Activated T-cell treated with anti-CD3 and anti-CD28 coated beads, Interleukin-2, amount 50 U/mL, for 4 hours (primary cell): ENCODE measurements at regions not wholly inside any gene's neighbourhood (a gene's known extent, or its start where the extent isn't known, plus 50 kb on each side); places are given as distances from the start of the nearest gene placed in this dataset.

Experiments used
- ATAC-seq, 2 donors: fragments of 200-7000 bp; cut with Tn5 transposase; one replicate each; pipeline ENCODE4 v1.10.0; 2021
- DNase-seq: peaks from one replicate; pipeline ENCODE4 v3.0.0-alpha.2; 2020
- H3K27me3 Mint-ChIP-seq: one replicate; pipeline ENCODE4 v1.8.0; 2021; ENCODE audit warnings: low read depth, mixed read lengths
- H3K36me3 Mint-ChIP-seq: one replicate; pipeline ENCODE4 v1.8.0; 2022; ENCODE audit warnings: mixed read lengths; ENCODE audit not compliant: insufficient read depth
- H3K4me1 Mint-ChIP-seq: one replicate; pipeline ENCODE4 v1.8.0; 2021; ENCODE audit warnings: low read depth, mixed read lengths
- H3K4me3 Mint-ChIP-seq: one replicate; pipeline ENCODE4 v1.8.0; 2021; ENCODE audit warnings: mild to moderate bottlenecking, moderate library complexity, mixed read lengths
- H3K9me3 Mint-ChIP-seq: one replicate; pipeline ENCODE4 v1.8.0; 2021; ENCODE audit warnings: mixed read lengths

DNA sequence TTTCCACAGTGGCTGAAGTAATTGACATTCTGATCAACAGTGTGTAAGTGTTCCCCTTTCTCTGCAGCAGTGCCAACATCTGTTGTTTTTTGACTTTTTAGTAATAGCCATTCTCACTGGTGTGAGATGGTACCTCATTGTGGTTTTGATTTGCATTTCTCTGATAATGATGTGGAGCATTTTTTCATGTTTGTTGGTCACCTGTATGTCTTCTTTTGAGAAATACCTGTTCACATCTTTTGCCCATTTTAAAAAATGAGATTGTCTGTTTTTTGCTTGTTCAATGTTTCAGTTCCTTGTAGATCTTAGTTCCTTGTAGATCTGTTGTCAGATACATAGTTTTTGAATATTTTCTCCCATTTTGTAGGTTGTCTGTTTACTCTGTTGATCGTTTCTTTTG, 162.5 kb upstream of the PITX1 start:
- no peak for ATAC-seq
- Mint-ChIP-seq H3K27me3 (peaks cover 22% of the 10 kb centered on the region), H3K9me3 (no peaks in the 10 kb centered on the region), H3K4me3 (no peak overlapping the region), H3K4me1 (no peaks in the 10 kb centered on the region), H3K36me3 (no peaks in the 10 kb centered on the region)
- no peak for DNase-seq

DNA sequence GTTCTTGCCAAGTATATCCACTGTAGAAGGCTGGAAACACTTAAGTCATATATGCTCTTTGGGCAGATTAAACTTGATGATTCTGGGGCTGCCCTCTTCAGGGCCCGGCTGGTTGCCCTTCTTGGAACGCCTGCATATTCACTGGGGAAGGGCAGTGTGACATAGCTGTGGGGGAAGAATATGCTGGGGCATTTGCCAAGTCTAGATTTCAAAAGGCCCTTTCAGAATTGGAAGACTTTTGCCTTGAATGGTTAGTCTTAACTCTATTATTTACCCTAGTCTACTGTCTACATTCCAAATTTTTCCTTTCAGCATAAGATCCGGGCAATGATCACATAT, 161.2 kb upstream of the PITX1 start:
- DNase-seq (no peak), ATAC-seq (no peak)
- no peaks in the 10 kb centered on the region for H3K9me3 Mint-ChIP-seq
- H3K36me3 Mint-ChIP-seq = no peaks in the 10 kb centered on the region
- peaks cover 26% of the 10 kb centered on the region for H3K27me3 Mint-ChIP-seq
- H3K4me3 Mint-ChIP-seq = no peak overlapping the region
- peaks cover 2% of the 10 kb centered on the region for H3K4me1 Mint-ChIP-seq

DNA sequence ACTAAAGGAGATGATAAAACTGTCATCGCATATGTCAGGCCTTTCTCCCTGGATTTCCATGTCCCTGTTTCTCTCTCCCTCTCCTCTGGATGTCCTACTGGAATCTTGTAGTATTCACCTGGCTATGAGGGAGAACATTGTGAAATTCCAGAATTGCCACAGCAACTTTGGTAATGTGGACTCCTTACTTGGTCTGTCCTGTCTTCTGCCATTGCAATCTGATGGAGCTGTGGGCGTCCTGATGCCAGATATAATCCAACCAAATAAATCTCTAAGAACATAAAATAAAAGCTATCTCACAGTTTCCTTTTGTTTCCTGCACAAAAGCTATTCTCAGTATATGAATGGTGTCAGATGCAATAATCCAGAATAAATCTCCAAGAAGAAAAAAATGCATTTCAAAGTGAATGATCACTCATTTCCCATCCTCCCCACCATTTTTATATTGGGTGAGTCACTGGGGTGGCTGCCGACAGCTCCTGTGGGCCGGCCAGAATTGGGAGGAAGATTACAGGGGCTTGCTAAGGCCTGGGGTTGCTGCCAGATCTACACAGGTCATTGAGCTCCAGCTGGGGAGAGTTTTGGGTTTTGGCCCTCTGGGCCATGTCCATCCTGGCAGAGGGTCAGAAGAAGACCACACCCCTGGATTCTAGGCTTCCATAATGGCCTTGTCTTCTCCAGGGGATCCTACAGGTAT, 160.7 kb upstream of the PITX1 start:
- DNase-seq (no peak), ATAC-seq (no peak)
- no peaks in the 10 kb centered on the region for H3K9me3 Mint-ChIP-seq
- peaks cover 2% of the 10 kb centered on the region for H3K4me1 Mint-ChIP-seq
- no peak overlapping the region for H3K4me3 Mint-ChIP-seq
- H3K27me3 Mint-ChIP-seq = peaks cover 23% of the 10 kb centered on the region
- H3K36me3 Mint-ChIP-seq = no peaks in the 10 kb centered on the region

DNA sequence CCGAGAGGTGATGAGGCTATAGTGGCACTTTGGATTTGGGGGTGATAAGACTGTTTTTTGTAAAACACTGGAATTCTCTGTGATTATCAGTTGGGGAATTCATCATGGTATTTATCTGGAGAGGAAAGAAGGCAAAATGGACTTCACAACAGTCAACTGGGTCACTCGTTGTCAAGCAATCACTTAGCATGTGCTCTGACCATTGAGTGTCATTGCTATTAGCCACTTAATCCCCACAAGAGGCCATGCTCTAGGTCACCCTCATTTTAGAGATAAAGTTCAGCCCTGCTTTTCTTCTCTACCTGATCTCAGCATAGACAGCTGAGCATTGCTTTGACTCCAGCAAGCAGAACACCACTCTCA, 160.1 kb upstream of the PITX1 start:
- Mint-ChIP-seq H3K36me3 (no peaks in the 10 kb centered on the region), H3K4me3 (no peak overlapping the region), H3K4me1 (peaks cover 2% of the 10 kb centered on the region), H3K9me3 (no peaks in the 10 kb centered on the region), H3K27me3 (peaks cover 26% of the 10 kb centered on the region)
- ATAC-seq = no peak
- DNase-seq = no peak

DNA sequence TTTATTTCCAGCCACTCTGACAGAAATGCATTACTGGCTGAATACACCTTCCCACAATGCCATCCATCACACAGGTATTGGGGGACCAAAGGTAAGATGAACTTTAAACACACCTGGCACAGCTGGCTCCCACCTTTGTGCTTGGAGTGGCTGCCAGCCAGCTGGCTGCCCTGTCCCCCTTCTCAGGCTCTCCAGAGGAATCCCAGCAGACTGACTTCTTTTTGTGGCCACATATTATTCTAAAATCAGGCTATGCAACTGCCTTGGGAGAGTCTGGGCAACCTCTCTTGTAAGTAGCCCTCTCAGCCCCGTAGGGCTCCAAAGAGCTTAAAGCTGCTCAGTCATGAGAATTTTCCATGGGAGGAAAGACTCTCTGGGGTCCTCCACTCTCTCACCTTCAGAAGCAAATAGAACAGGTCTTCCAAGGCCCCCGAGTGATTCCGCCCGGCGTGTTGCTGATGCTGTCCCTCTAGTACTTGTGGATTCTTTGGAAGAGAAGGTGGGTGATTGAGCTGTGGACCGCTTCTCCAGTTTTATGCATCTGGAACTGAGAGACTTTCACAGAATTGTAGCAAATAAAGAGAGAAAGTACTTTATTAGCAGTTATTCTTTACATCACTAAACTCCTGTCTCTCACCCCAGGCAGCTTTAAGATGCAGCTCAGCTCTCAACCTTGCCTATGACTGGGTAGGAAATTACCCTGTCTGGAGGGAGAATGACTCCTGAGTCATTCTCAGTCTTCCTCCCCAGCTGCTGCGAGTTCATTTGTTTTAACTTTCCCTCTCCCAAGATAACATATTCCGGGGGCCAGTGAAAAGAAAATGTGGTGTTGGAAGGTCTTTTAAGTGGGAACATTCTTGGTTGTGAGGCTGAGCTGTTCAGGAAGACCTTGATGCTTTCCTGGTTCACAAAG, 159.4 kb upstream of the PITX1 start:
- H3K36me3 Mint-ChIP-seq = no peaks in the 10 kb centered on the region
- H3K27me3 Mint-ChIP-seq = peaks cover 29% of the 10 kb centered on the region
- H3K4me3 Mint-ChIP-seq = no peak overlapping the region
- no peak for ATAC-seq
- no peak for DNase-seq
- no peaks in the 10 kb centered on the region for H3K9me3 Mint-ChIP-seq
- peaks cover 2% of the 10 kb centered on the region for H3K4me1 Mint-ChIP-seq

DNA sequence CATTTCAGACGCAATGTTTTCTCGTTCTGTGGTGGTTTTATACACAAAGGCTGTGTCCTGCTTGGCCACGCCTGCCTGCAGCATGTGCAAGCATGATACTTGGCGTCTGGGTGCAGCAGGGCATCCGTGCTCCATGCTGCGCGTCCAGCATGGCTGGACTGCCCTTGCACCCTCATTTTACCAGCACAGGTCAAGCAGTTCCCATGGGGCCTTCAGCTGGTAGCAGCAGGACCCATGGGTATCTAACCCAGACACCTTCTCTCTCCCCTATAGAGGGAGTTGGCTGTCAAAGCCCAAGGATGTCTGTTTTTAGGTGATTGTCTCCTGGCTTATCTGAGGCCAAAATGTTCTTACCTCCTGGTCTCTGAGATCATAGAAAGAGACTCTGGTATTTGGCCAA, 158.3 kb upstream of the PITX1 start:
- Mint-ChIP-seq H3K4me3 (no peak overlapping the region), H3K36me3 (no peaks in the 10 kb centered on the region), H3K27me3 (peaks cover 29% of the 10 kb centered on the region), H3K9me3 (no peaks in the 10 kb centered on the region), H3K4me1 (peaks cover 2% of the 10 kb centered on the region)
- no peak for ATAC-seq
- DNase-seq = no peak

DNA sequence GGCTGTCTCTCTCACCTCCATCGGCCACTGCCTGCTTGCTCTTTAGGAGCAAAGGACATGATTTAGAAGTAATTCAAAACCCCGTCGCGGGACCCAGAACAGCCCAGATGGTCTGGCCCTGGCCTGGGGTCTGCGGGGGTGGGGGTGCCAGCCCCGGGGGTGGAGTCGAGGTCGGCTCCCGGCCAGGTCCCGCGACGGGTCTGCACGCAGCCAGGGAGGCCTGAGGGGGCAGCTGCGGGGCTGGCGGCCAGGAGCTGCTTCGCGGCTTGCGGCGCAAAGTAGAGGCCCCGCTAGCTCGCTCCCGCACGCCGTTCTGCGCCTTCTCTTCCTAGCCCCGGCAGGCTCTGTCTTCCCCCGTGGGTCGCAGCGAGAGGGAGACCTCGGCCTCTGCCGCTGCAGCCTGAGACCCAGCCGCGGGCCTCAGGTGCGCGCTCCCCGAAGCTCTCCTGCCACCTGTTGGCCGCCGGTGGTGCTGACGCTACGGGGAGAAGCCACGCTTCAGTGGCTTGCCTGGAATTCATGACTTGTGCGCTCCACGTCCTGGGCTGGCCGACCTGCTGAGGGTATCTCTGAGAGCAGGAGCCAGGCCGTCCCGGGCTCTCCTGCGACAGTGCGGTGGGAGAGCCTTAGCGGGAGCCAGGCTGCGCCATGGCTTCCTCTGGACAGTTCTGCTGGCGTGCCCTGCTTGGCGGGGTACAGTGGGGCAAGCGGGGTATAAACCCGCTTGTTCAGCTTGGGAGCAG, 157.2 kb upstream of the PITX1 start:
- ATAC-seq (peak; percentile 95 to 97), DNase-seq (peak; percentile 63)
- no peaks in the 10 kb centered on the region for H3K9me3 Mint-ChIP-seq
- peaks cover 2% of the 10 kb centered on the region for H3K4me1 Mint-ChIP-seq
- peaks cover 27% of the 10 kb centered on the region for H3K27me3 Mint-ChIP-seq
- H3K4me3 Mint-ChIP-seq = peak overlapping the region; percentile 71
- H3K36me3 Mint-ChIP-seq = no peaks in the 10 kb centered on the region

DNA sequence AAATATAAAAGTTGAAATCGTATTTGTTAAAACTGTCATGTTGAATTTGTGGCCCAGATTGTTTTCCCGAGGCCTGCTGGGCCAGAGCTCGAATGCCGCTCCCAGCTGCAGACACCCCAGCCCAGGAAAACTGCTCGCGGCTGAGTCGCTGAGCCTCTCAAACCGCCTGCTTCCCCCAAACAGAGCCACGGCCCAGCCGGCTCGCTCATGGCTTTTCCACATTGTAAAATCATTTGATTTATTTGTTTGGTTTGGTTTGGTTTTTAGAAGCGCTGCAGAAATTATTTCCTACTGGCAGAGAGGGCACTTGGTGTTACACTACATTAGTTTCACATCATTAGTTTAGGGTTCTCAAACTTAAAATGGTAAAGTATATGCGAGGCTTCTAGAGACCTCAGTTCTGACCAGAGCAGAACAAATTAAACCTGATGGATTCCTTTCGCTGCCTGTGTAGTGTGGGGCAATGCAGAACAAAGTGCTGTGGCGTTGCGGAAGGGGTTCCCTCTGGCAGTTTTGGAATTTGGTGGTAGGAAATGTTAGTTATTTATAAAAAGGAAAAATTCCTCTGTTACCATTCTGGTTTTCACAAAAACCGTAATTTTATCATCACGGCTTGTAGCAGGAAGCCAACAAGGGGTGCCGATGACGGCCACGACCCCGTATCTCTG, 156.5 kb upstream of the PITX1 start:
- Mint-ChIP-seq H3K4me3 (no peak overlapping the region), H3K36me3 (no peaks in the 10 kb centered on the region), H3K27me3 (peaks cover 27% of the 10 kb centered on the region), H3K9me3 (no peaks in the 10 kb centered on the region), H3K4me1 (peaks cover 2% of the 10 kb centered on the region)
- DNase-seq (no peak), ATAC-seq (no peak)

DNA sequence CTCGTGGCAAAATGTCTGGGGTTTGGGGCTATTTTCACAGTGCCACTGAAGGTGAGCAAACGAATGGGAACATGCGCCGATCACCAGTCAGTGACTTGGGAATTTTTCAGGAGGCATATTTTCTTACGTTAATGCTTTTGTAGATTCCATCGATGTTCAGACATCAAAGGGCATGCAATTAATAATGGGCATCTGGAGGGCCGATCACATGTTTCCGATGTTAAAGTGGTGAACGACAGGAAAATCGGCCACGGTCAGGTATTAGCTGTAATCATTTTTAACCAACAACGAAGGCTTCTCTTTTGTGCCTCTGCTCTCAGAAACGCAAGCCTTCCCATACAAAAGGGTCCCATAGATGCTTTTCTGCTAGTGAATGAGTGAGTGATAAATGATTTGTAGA, 155.0 kb upstream of the PITX1 start:
- H3K4me1 Mint-ChIP-seq = peaks cover 2% of the 10 kb centered on the region
- ATAC-seq (no peak), DNase-seq (no peak)
- H3K9me3 Mint-ChIP-seq = no peaks in the 10 kb centered on the region
- peaks cover 27% of the 10 kb centered on the region for H3K27me3 Mint-ChIP-seq
- no peak overlapping the region for H3K4me3 Mint-ChIP-seq
- H3K36me3 Mint-ChIP-seq = no peaks in the 10 kb centered on the region

DNA sequence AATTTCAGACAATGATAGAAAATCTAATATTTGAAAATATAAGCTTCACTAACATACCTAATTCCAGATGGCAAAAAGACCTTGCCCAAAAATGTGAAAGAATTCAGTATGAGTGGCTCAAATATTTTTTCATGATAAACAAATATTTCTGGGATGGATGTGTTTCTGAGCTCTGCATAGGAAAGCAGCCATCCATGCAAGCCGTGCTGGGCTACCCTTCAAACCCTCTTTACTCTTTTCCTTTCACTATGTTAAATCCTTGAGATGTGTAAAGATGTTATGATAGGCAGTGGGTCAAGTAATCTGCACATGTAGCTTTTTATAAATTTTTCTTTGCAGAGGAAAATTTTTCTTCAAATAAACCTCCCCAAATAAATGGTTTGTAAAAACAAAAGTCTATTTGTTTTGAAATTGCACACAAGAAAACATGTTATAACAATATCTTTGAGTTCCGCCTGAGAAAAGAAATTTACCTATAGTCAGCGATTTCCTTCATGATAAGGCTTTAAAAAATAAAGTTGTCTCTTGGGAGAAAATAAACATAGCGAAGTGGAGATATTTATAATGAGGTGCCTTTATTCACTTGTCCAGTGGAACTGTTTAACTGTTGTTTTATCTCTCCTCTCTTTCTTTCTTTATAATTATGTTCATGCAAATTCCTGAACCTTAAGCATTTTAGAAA, 154.3 kb upstream of the PITX1 start:
- Mint-ChIP-seq H3K4me1 (peaks cover 2% of the 10 kb centered on the region), H3K4me3 (no peak overlapping the region), H3K36me3 (no peaks in the 10 kb centered on the region), H3K9me3 (no peaks in the 10 kb centered on the region), H3K27me3 (peaks cover 27% of the 10 kb centered on the region)
- ATAC-seq = no peak
- DNase-seq = no peak

DNA sequence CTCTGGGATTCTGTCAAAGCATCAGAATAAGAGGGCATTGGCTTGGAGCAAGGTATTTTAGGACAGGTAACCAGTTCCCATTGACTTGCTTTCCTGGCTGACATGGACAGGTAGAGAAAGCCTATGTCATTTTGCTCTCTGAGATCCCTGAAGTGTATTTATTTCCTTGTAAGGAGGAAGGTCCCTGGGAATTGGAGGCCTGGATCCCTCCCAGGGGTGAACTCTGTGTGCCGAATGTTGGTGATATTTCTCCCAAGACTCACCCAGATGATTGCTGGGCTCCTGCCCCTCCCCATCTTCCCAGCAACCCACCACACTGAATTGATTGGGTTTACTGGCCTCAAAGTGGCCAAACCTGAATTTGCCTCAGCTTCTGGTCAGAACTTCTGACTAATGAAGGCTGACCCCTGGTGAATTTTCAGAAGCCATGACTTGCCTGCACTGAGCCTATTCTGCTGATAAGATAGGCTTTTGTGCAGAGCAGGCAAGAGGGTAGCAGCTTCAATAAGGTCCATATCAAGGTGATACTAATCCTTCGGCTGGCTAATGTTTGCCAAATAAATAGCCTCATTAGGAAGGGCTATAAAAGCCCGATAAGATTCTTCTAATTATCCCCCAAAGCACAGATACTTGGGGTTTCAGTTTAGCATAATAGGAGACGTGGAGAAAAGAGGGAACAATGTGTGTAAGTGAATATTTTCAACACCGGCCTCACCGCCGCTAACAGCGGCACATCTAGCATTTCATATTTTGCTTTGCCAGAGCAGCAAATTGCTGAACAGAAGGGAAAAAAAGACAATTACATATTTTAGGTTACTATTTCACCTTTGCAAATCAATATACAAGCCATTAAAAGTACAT, 152.9 kb upstream of the PITX1 start:
- ATAC-seq = no peak
- Mint-ChIP-seq H3K9me3 (no peaks in the 10 kb centered on the region), H3K4me1 (peaks cover 2% of the 10 kb centered on the region), H3K36me3 (no peaks in the 10 kb centered on the region), H3K27me3 (peaks cover 19% of the 10 kb centered on the region), H3K4me3 (no peak overlapping the region)
- DNase-seq = no peak

DNA sequence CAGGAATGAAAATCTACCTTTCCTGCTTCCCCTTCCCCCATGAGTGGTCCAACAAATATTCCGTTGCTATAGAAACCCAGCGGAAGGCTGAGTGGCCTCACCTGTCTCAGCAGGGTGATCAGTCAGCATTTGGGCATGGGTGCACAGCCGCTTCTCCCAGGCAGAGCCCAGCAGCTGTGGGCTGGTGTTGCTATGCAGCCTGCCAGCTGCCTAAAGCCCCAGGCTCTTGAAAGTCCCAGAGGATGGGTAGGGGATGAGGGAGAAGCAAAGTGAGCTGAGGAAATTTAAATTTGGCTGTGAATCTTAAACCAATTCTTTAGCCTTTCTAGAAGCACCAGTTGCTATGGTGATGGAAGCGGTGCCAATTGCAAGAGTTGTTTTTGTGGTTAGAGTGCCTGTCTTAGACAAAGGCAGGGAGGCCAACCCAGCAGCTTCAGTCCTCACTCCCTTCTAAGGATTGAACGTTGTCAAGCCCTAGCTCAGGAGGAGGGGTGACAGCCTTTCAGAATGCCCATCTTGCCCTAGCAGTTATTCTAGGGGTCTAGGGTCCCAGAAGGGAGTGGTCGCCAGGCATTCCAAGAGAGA, 151.5 kb upstream of the PITX1 start:
- Mint-ChIP-seq H3K36me3 (no peaks in the 10 kb centered on the region), H3K27me3 (peaks cover 14% of the 10 kb centered on the region), H3K9me3 (no peaks in the 10 kb centered on the region), H3K4me3 (no peak overlapping the region), H3K4me1 (peaks cover under 1% of the 10 kb centered on the region)
- no peak for ATAC-seq
- DNase-seq = no peak

DNA sequence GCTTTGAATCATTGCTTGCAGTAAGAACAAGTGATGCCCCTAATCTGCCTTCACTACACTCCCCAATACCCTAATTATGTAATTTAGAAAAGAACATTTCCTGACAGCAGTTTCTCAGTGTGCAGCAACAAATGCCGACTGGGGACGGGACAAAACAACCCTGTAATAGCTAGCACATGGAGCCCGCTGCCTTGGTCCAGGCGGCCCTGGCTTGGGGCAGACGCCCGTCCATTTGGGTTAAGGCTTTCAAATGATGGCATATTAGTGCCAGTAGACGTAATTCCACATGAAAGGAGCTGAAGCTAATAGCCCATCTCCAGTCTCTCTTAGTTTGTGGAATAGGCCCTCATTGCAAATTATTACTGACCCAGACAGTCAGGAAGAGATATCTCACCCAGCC, 150.6 kb upstream of the PITX1 start:
- DNase-seq (no peak), ATAC-seq (no peak)
- no peaks in the 10 kb centered on the region for H3K9me3 Mint-ChIP-seq
- H3K4me1 Mint-ChIP-seq = no peaks in the 10 kb centered on the region
- peaks cover 10% of the 10 kb centered on the region for H3K27me3 Mint-ChIP-seq
- H3K4me3 Mint-ChIP-seq = no peak overlapping the region
- H3K36me3 Mint-ChIP-seq = no peaks in the 10 kb centered on the region
